Lower lobe of right lung (tissue), 2 donors: ENCODE measurements at regions not wholly inside any gene's neighbourhood (a gene's known extent, or its start where the extent isn't known, plus 50 kb on each side); places are given as distances from the start of the nearest gene placed in this dataset.

ENCODE experiments used
- ATAC-seq, 2 donors: fragments of 200-7000 bp; cut with Tn5 transposase; one replicate each; pipeline ENCODE4 v1.9.1; 2020 to 2022; ENCODE audit warnings: mild to moderate bottlenecking in 2 of 2, moderate library complexity in 2 of 2
- DNase-seq: peaks from one replicate; pipeline ENCODE4 v3.0.0-alpha.2; 2020
- H3K27ac ChIP-seq: fragments of 200-600 bp; one replicate; pipeline ENCODE4 v1.8.0; 2022
- H3K27me3 ChIP-seq: fragments of 200-600 bp; one replicate; pipeline ENCODE4 v1.8.0; 2022; ENCODE audit warnings: low read depth
- H3K36me3 ChIP-seq: fragments of 200-600 bp; one replicate; pipeline ENCODE4 v1.8.0; 2022; ENCODE audit warnings: mild to moderate bottlenecking
- H3K4me1 ChIP-seq: fragments of 200-600 bp; one replicate; pipeline ENCODE4 v1.8.0; 2022
- H3K4me3 ChIP-seq: fragments of 200-600 bp; one replicate; pipeline ENCODE4 v1.8.0; 2022; ENCODE audit warnings: mild to moderate bottlenecking
- H3K9me3 ChIP-seq: fragments of 200-600 bp; one replicate; pipeline ENCODE4 v1.8.0; 2022
- CTCF ChIP-seq: fragments of 200-600 bp; IDR thresholded peaks from one replicate; pipeline ENCODE4 v1.8.0; 2022; ENCODE audit warnings: antibody characterized with exemption, mild to moderate bottlenecking
- intact Hi-C: fragments of 100-400 bp; cut with DNase I; formaldehyde crosslinking; loops from one replicate; pipeline ENCODE4 v1.11.0; 2022
- donor health status: DM: no; HTN: yes; CAD: no; lungs with severe emphysema.

- no peak for DNase-seq
- Histone ChIP-seq H3K4me1 (no peaks in the 10 kb centered on the region), H3K27ac (no peak overlapping the region), H3K9me3 (no peaks in the 10 kb centered on the region), H3K36me3 (no peaks in the 10 kb centered on the region), H3K27me3 (no peaks in the 10 kb centered on the region), H3K4me3 (no peak overlapping the region)
- TF ChIP-seq CTCF = no peak
- no peak for ATAC-seq
- intact Hi-C loops = no loop called here
Observed at GRCh38 chr5:174301848-174302625, 256.5 kb downstream of the NSG2 start.

GRCh38 chr5:174303035-174303434 lies 257.5 kb downstream of the NSG2 start:
- Histone ChIP-seq H3K4me3 (no peak overlapping the region), H3K36me3 (no peaks in the 10 kb centered on the region), H3K4me1 (no peaks in the 10 kb centered on the region), H3K27me3 (no peaks in the 10 kb centered on the region), H3K9me3 (no peaks in the 10 kb centered on the region), H3K27ac (no peak overlapping the region)
- DNase-seq = no peak
- intact Hi-C loops = no loop called here
- no peak for TF ChIP-seq CTCF
- no peak for ATAC-seq

- TF ChIP-seq CTCF = no peak
- H3K9me3 ChIP-seq = no peaks in the 10 kb centered on the region
- no peak overlapping the region for H3K4me3 ChIP-seq
- ATAC-seq = no peak
- intact Hi-C loops = no loop called here
- no peaks in the 10 kb centered on the region for H3K36me3 ChIP-seq
- no peak for DNase-seq
- no peak overlapping the region for H3K27ac ChIP-seq
- H3K27me3 ChIP-seq = no peaks in the 10 kb centered on the region
- no peaks in the 10 kb centered on the region for H3K4me1 ChIP-seq
Observed at GRCh38 chr5:174303437-174304045, 258.0 kb downstream of the NSG2 start.

- ATAC-seq (no peak), DNase-seq (no peak)
- Histone ChIP-seq H3K27me3 (no peaks in the 10 kb centered on the region), H3K9me3 (no peaks in the 10 kb centered on the region), H3K27ac (no peak overlapping the region), H3K36me3 (no peaks in the 10 kb centered on the region), H3K4me1 (no peaks in the 10 kb centered on the region), H3K4me3 (no peak overlapping the region)
- intact Hi-C loops = no loop called here
- TF ChIP-seq CTCF = no peak
Observed at GRCh38 chr5:174305241-174305681, 259.8 kb downstream of the NSG2 start.

GRCh38 chr5:174306345-174307030 lies 261.0 kb downstream of the NSG2 start:
- H3K36me3 ChIP-seq = no peaks in the 10 kb centered on the region
- no peak for DNase-seq
- intact Hi-C loops = no loop called here

More at GRCh38 chr5:174306345-174307030, 261.0 kb downstream of the NSG2 start:
- Histone ChIP-seq H3K27me3 (peaks cover 2% of the 10 kb centered on the region), H3K9me3 (no peaks in the 10 kb centered on the region), H3K4me1 (peaks cover 1% of the 10 kb centered on the region), H3K27ac (no peak overlapping the region), H3K4me3 (no peak overlapping the region)
- no peak for ATAC-seq
- TF ChIP-seq CTCF = no peak
